GM23338 (cell line): ENCODE measurements at regions not wholly inside any gene's neighbourhood (a gene's known extent, or its start where the extent isn't known, plus 50 kb on each side); places are given as distances from the start of the nearest gene placed in this dataset.

Source experiments
- ATAC-seq: fragments of 200-7000 bp; cut with Tn5 transposase; 3 replicates; pipeline ENCODE4 v1.9.1; 2020
- DNase-seq: peaks from one replicate; pipeline ENCODE4 v3.0.0-alpha.2; 2015; ENCODE audit warnings: low spot score
- H2AFZ ChIP-seq: fragments of 200-600 bp; sonication (generic); 2 replicates; pipeline ENCODE4 v1.8.0; 2016; ENCODE audit warnings: antibody characterized with exemption, mild to moderate bottlenecking, moderate library complexity
- H3F3A ChIP-seq: fragments of 200-600 bp; sonication (generic); replicated peaks from 2 replicates; pipeline ENCODE4 v1.8.0; 2017; ENCODE audit warnings: antibody characterized with exemption, mixed run types, low read depth
- H3K27ac ChIP-seq: fragments of 200-600 bp; sonication (generic); 2 replicates; pipeline ENCODE4 v1.6.1; 2016; ENCODE audit warnings: low read depth
- H3K27me3 ChIP-seq: fragments of 200-600 bp; sonication (generic); 2 replicates; pipeline ENCODE4 v1.8.0; 2016; ENCODE audit warnings: mild to moderate bottlenecking, mixed run types, moderate library complexity; ENCODE audit not compliant: insufficient read depth
- H3K36me3 ChIP-seq: fragments of 200-600 bp; sonication (generic); 2 replicates; pipeline ENCODE4 v1.8.0; 2016; ENCODE audit warnings: mild to moderate bottlenecking; ENCODE audit not compliant: insufficient read depth
- H3K4me1 ChIP-seq: fragments of 200-600 bp; sonication (generic); 2 replicates; pipeline ENCODE4 v1.8.0; 2016; ENCODE audit warnings: mild to moderate bottlenecking, moderate library complexity; ENCODE audit not compliant: insufficient read depth
- H3K4me2 ChIP-seq: fragments of 200-600 bp; sonication (generic); 2 replicates; pipeline ENCODE4 v1.7.1; 2017; ENCODE audit warnings: mixed run types
- H3K4me3 ChIP-seq: fragments of 200-600 bp; sonication (generic); 2 replicates; pipeline ENCODE4 v1.6.1; 2016; ENCODE audit warnings: mixed run types
- H3K79me2 ChIP-seq: fragments of 200-600 bp; sonication (generic); replicated peaks from 2 replicates; pipeline ENCODE4 v1.8.0; 2017; ENCODE audit warnings: mild to moderate bottlenecking; ENCODE audit not compliant: insufficient read depth
- H3K9me2 ChIP-seq: fragments of 200-600 bp; sonication (generic); 2 replicates; pipeline ENCODE4 v1.8.0; 2017; ENCODE audit not compliant: insufficient read depth
- H4K20me1 ChIP-seq: fragments of 200-600 bp; sonication (generic); replicated peaks from 2 replicates; pipeline ENCODE4 v1.8.0; 2017; ENCODE audit warnings: mild to moderate bottlenecking; ENCODE audit not compliant: insufficient read depth
- H3K27ac Mint-ChIP-seq: 2 replicates; pipeline ENCODE4 v1.8.0; 2020; ENCODE audit warnings: inconsistent platforms, mild to moderate bottlenecking, moderate library complexity, mixed read lengths
- H3K27me3 Mint-ChIP-seq: 3 replicates; pipeline ENCODE4 v1.8.0; 2022; ENCODE audit warnings: low read depth, mild to moderate bottlenecking, moderate library complexity, mixed read lengths, inconsistent platforms; ENCODE audit not compliant: insufficient read depth, poor library complexity
- H3K36me3 Mint-ChIP-seq: 3 replicates; pipeline ENCODE4 v1.8.0; 2021; ENCODE audit warnings: low read depth, mild to moderate bottlenecking, inconsistent platforms, moderate library complexity, mixed read lengths
- H3K4me1 Mint-ChIP-seq: 3 replicates; pipeline ENCODE4 v1.8.0; 2020; ENCODE audit warnings: mild to moderate bottlenecking, inconsistent platforms, mixed read lengths
- H3K4me3 Mint-ChIP-seq: 3 replicates; pipeline ENCODE4 v1.8.0; 2021; ENCODE audit warnings: moderate library complexity, mild to moderate bottlenecking, inconsistent platforms, mixed read lengths
- H3K9me3 Mint-ChIP-seq: 3 replicates; pipeline ENCODE4 v1.8.0; 2020; ENCODE audit warnings: moderate library complexity, mild to moderate bottlenecking, inconsistent platforms, mixed read lengths
- CREB1 ChIP-seq: fragments of 250-450 bp; sonication (Bioruptor Pico); IDR thresholded peaks from 2 replicates; pipeline ENCODE4 v1.5.0; 2020; ENCODE audit warnings: low read depth, mild to moderate bottlenecking, moderate library complexity
- ETS1 ChIP-seq: IDR thresholded peaks from 2 replicates; pipeline ENCODE4 v1.6.1; 2016; ENCODE audit warnings: antibody characterized with exemption
- EZH2 ChIP-seq: fragments of 200-600 bp; sonication (generic); IDR thresholded peaks from one replicate; pipeline ENCODE4 v1.8.0; 2017; ENCODE audit warnings: antibody characterized with exemption, mild to moderate bottlenecking, low read depth; ENCODE audit not compliant: unreplicated experiment
- EZH2phosphoT487 ChIP-seq: fragments of 200-600 bp; sonication (generic); IDR thresholded peaks from one replicate; pipeline ENCODE4 v1.8.1; 2018; ENCODE audit warnings: antibody characterized with exemption; ENCODE audit not compliant: unreplicated experiment
- JUNB ChIP-seq: IDR thresholded peaks from one replicate; pipeline ENCODE4 v1.6.1; 2016; ENCODE audit warnings: antibody characterized with exemption; ENCODE audit not compliant: unreplicated experiment
- NANOG ChIP-seq: IDR thresholded peaks from 2 replicates; pipeline ENCODE4 v1.6.1; 2016; ENCODE audit warnings: antibody characterized with exemption, borderline replicate concordance
- POLR2AphosphoS5 ChIP-seq: IDR thresholded peaks from 2 replicates; pipeline ENCODE4 v1.6.1; 2016; ENCODE audit warnings: antibody characterized with exemption, low read depth
- STAT1 ChIP-seq: IDR thresholded peaks from one replicate; pipeline ENCODE4 v1.6.1; 2016; ENCODE audit warnings: antibody characterized with exemption; ENCODE audit not compliant: unreplicated experiment
- ZNF114 ChIP-seq: fragments of 250-450 bp; sonication (Bioruptor Pico); IDR thresholded peaks from 2 replicates; pipeline ENCODE4 v1.5.0; 2020; ENCODE audit warnings: mild to moderate bottlenecking, moderate library complexity
- ZNF331 ChIP-seq: fragments of 250-450 bp; sonication (Bioruptor Pico); IDR thresholded peaks from 2 replicates; pipeline ENCODE4 v1.5.0; 2020; ENCODE audit warnings: low read depth, mild to moderate bottlenecking, moderate library complexity
- TF ChIP-seq, protein P1 (sequence below), 2 experiments: fragments of 200-600 bp in 1 of 2; sonication (generic) in 1 of 2; conservative IDR thresholded peaks; 2 replicates each; pipeline versions ENCODE4 v1.5.1 to v1.6.1; 2016 to 2017; ENCODE audit warnings: antibody characterized with exemption in 2 of 2, low read depth in 2 of 2, mild to moderate bottlenecking in 2 of 2, moderate library complexity in 1 of 2
- TF ChIP-seq, protein P2 (sequence below): IDR thresholded peaks from one replicate; pipeline ENCODE4 v1.6.1; 2018; ENCODE audit warnings: antibody characterized with exemption; ENCODE audit not compliant: unreplicated experiment

GRCh38 chr3:78035131-78035641 is 995.3 kb downstream of the ROBO2 start:
- Histone ChIP-seq H3K27ac (no peak overlapping the region), H3K9me2 (peaks cover 6% of the 10 kb centered on the region; the same call in 1 of the 2 replicates), H2AFZ (0 out of 2 replicates have a peak overlapping the region, but pooled peaks have one; percentile 3), H4K20me1 (no peaks in the 10 kb centered on the region), H3K79me2 (no peaks in the 10 kb centered on the region), H3F3A (no peaks in the 10 kb centered on the region), H3K4me2 (peak overlapping the region; percentile 67), H3K4me1 (peaks cover 10% of the 10 kb centered on the region), H3K36me3 (no peaks in the 10 kb centered on the region), H3K27me3 (no peaks in the 10 kb centered on the region), H3K4me3 (peak overlapping the region; percentile 29; the same call in 1 of the 2 replicates)
- DNase-seq (peak; percentile 12), ATAC-seq (peak; percentile 45)
- TF ChIP-seq, protein P1, sequence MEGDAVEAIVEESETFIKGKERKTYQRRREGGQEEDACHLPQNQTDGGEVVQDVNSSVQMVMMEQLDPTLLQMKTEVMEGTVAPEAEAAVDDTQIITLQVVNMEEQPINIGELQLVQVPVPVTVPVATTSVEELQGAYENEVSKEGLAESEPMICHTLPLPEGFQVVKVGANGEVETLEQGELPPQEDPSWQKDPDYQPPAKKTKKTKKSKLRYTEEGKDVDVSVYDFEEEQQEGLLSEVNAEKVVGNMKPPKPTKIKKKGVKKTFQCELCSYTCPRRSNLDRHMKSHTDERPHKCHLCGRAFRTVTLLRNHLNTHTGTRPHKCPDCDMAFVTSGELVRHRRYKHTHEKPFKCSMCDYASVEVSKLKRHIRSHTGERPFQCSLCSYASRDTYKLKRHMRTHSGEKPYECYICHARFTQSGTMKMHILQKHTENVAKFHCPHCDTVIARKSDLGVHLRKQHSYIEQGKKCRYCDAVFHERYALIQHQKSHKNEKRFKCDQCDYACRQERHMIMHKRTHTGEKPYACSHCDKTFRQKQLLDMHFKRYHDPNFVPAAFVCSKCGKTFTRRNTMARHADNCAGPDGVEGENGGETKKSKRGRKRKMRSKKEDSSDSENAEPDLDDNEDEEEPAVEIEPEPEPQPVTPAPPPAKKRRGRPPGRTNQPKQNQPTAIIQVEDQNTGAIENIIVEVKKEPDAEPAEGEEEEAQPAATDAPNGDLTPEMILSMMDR (conservative IDR thresholded peaks at IDR 0.05; ENCODE audit: low read depth in 2 of 2), result no peak
- TF ChIP-seq EZH2phosphoT487 (no peak), POLR2AphosphoS5 (no peak), ZNF331 (no peak)
- H3K9me3 Mint-ChIP-seq, result no peaks in the 10 kb centered on the region
- H3K4me1 Mint-ChIP-seq, result peaks cover 20% of the 10 kb centered on the region
- no peak overlapping the region for H3K27ac Mint-ChIP-seq
- peak overlapping the region; percentile 10; the same call in 2 of the 3 replicates for H3K4me3 Mint-ChIP-seq
- 0 out of 3 replicates have a peak, but pooled peaks cover under 1% of the 10 kb centered on the region for H3K36me3 Mint-ChIP-seq
- H3K27me3 Mint-ChIP-seq, result no peaks in the 10 kb centered on the region

DNA sequence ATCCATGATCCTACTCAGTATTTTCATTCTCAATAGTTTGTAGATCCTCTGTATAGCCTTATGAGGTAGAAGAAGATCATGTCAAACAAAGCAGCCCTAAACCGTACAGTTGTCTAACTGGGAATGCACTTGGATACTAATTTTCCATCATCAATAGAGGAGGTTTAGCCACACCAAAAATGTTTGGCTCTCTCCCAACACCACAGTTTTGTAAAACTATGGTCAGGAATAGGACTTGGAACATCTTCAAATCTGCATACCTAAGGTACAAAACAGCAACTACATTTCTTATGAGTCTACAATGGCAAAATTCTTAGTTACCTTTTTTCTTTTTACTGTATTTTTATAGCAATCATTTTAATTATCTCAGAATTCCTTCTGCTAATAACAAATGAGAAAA is 1001.6 kb downstream of the ROBO2 start:
- Mint-ChIP-seq H3K9me3 (no peaks in the 10 kb centered on the region), H3K4me1 (peaks cover 21% of the 10 kb centered on the region), H3K36me3 (no peaks in the 10 kb centered on the region), H3K27me3 (no peaks in the 10 kb centered on the region), H3K27ac (no peak overlapping the region), H3K4me3 (no peak overlapping the region)
- Histone ChIP-seq H3K4me3 (no peak overlapping the region), H3K27ac (no peak overlapping the region), H3K27me3 (no peaks in the 10 kb centered on the region), H3K79me2 (no peaks in the 10 kb centered on the region), H4K20me1 (no peaks in the 10 kb centered on the region), H3K4me1 (peaks cover 8% of the 10 kb centered on the region), H2AFZ (no peak overlapping the region), H3K9me2 (0 out of 2 replicates have a peak, but pooled peaks cover 4% of the 10 kb centered on the region), H3K4me2 (no peak overlapping the region), H3K36me3 (no peaks in the 10 kb centered on the region), H3F3A (no peaks in the 10 kb centered on the region)
- DNase-seq (no peak), ATAC-seq (no peak)
- TF ChIP-seq ZNF114 (CRISPR knock-in tag) (no peak), EZH2 (no peak), CREB1 (CRISPR knock-in tag) (no peak), STAT1 (no peak), ETS1 (no peak), POLR2AphosphoS5 (no peak), JUNB (no peak), ZNF331 (no peak), EZH2phosphoT487 (no peak), NANOG (no peak)
- TF ChIP-seq, protein P1 (conservative IDR thresholded peaks at IDR 0.05; ENCODE audit: low read depth in 2 of 2), result no peak
- TF ChIP-seq, protein P2, sequence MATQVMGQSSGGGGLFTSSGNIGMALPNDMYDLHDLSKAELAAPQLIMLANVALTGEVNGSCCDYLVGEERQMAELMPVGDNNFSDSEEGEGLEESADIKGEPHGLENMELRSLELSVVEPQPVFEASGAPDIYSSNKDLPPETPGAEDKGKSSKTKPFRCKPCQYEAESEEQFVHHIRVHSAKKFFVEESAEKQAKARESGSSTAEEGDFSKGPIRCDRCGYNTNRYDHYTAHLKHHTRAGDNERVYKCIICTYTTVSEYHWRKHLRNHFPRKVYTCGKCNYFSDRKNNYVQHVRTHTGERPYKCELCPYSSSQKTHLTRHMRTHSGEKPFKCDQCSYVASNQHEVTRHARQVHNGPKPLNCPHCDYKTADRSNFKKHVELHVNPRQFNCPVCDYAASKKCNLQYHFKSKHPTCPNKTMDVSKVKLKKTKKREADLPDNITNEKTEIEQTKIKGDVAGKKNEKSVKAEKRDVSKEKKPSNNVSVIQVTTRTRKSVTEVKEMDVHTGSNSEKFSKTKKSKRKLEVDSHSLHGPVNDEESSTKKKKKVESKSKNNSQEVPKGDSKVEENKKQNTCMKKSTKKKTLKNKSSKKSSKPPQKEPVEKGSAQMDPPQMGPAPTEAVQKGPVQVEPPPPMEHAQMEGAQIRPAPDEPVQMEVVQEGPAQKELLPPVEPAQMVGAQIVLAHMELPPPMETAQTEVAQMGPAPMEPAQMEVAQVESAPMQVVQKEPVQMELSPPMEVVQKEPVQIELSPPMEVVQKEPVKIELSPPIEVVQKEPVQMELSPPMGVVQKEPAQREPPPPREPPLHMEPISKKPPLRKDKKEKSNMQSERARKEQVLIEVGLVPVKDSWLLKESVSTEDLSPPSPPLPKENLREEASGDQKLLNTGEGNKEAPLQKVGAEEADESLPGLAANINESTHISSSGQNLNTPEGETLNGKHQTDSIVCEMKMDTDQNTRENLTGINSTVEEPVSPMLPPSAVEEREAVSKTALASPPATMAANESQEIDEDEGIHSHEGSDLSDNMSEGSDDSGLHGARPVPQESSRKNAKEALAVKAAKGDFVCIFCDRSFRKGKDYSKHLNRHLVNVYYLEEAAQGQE, result no peak
